Calu3 (cell line): ENCODE measurements at regions not wholly inside any gene's neighbourhood (a gene's known extent, or its start where the extent isn't known, plus 50 kb on each side); places are given as distances from the start of the nearest gene placed in this dataset.
A peak's percentile ranks its signal among the peaks of the same experiment; 100 is the strongest.
"Not testable (repeated sequence)": the region's sequence is repeated elsewhere in the genome, so short reads cannot be mapped to it uniquely, and the experiment has no call there.

Source experiments
- BruUV-seq: library from RNA; stranded (reverse); fragments of 400-500 nt; replicated peaks from 2 replicates; lab custom pipeline; 2021; lab: Mats Ljungman, UMichigan
- CTCF ChIA-PET: fragments of 300-600 bp; sonication (Branson Sonifier 250); formaldehyde crosslinking; loops from one replicate; lab custom pipeline; 2022; ENCODE audit warnings: antibody characterized with exemption; lab: Charles Lee
- DNase-seq: peaks from one replicate; pipeline ENCODE4 v3.0.0; 2022
- H3K27ac Mint-ChIP-seq: one replicate; pipeline ENCODE4 v1.8.0; 2022; ENCODE audit warnings: mixed read lengths; ENCODE audit not compliant: unreplicated experiment
- H3K27me3 Mint-ChIP-seq: one replicate; pipeline ENCODE4 v1.8.0; 2022; ENCODE audit warnings: mixed read lengths; ENCODE audit not compliant: unreplicated experiment
- H3K36me3 Mint-ChIP-seq: one replicate; pipeline ENCODE4 v1.8.0; 2022; ENCODE audit warnings: mild to moderate bottlenecking, moderate library complexity, mixed read lengths; ENCODE audit not compliant: insufficient read depth, unreplicated experiment
- H3K4me1 Mint-ChIP-seq: one replicate; pipeline ENCODE4 v1.8.0; 2022; ENCODE audit warnings: mild to moderate bottlenecking, low read depth, mixed read lengths; ENCODE audit not compliant: unreplicated experiment
- H3K4me3 Mint-ChIP-seq: one replicate; pipeline ENCODE4 v1.8.0; 2022; ENCODE audit warnings: mild to moderate bottlenecking, low read depth, moderate library complexity, mixed read lengths; ENCODE audit not compliant: unreplicated experiment
- H3K9me3 Mint-ChIP-seq: one replicate; pipeline ENCODE4 v1.8.0; 2022; ENCODE audit warnings: low read depth, mixed read lengths; ENCODE audit not compliant: unreplicated experiment
- CTCF ChIP-seq: fragments of 200-600 bp; IDR thresholded peaks from one replicate; pipeline ENCODE4 v1.8.0; 2022; ENCODE audit warnings: antibody characterized with exemption; ENCODE audit not compliant: unreplicated experiment
- intact Hi-C: fragments of 100-400 bp; cut with micrococcal nuclease; formaldehyde crosslinking; loops from one replicate; pipeline ENCODE4 v1.10.0; 2022; ENCODE audit not compliant: unreplicated experiment

- Mint-ChIP-seq H3K4me1 (no peaks in the 10 kb centered on the region), H3K9me3 (no peaks in the 10 kb centered on the region), H3K4me3 (no peak overlapping the region), H3K36me3 (no peaks in the 10 kb centered on the region), H3K27ac (no peak overlapping the region), H3K27me3 (no peaks in the 10 kb centered on the region)
- BruUV-seq = no TSS peak
- no peak for TF ChIP-seq CTCF
- intact Hi-C loops = no loop called here
- DNase-seq = no peak
- CTCF ChIA-PET = no interaction called here
These were observed 448.1 kb upstream of the DYNLRB2 start for GRCh38 chr16:80092681-80093080.

GRCh38 chr16:80091453-80091852 is 449.3 kb upstream of the DYNLRB2 start:
- H3K9me3 Mint-ChIP-seq, H3K36me3 Mint-ChIP-seq, H3K27me3 Mint-ChIP-seq, H3K27ac Mint-ChIP-seq, DNase-seq, H3K4me1 Mint-ChIP-seq, intact Hi-C loops, CTCF ChIA-PET, BruUV-seq, H3K4me3 Mint-ChIP-seq: not testable (repeated sequence)

GRCh38 chr16:80085606-80086005 is 455.2 kb upstream of the DYNLRB2 start:
- Mint-ChIP-seq H3K4me3 (no peak overlapping the region), H3K36me3 (no peaks in the 10 kb centered on the region), H3K9me3 (peaks cover 3% of the 10 kb centered on the region), H3K27ac (no peak overlapping the region), H3K27me3 (no peaks in the 10 kb centered on the region), H3K4me1 (no peaks in the 10 kb centered on the region)
- no TSS peak for BruUV-seq
- DNase-seq = no peak
- CTCF ChIA-PET = no interaction called here
- intact Hi-C loops = loop anchor here (5.0 to 10.0 kb wide), 2 partner anchors 379 to 483 kb away; partner anchors contain the start of gene MAF
- TF ChIP-seq CTCF = no peak

DNA sequence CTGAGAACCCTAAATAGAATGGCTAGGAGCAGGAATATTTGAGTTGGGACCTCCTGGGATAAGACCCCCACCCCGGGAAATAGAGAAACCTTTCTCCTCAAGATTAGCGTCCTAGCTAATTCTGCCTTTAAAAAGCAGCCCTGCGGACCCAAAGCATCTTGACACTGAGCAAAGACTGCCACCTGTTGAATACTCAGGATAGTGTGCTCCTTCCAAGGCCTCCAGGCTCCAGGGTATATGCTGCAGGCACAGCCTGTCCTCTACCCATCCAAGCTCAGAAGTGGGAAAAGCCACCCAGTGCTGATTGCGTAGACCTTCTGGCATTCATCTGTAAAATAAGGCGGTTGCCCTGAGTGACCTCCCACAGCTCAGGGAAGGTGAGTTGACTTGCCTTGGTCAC is 456.2 kb upstream of the DYNLRB2 start:
- TF ChIP-seq CTCF = peak; percentile 32
- no TSS peak for BruUV-seq
- DNase-seq = peak; percentile 21
- H3K4me1 Mint-ChIP-seq = no peaks in the 10 kb centered on the region
- CTCF ChIA-PET = no interaction called here
- no peak overlapping the region for H3K27ac Mint-ChIP-seq
- intact Hi-C loops = loop anchor here (5.0 to 10.0 kb wide), 3 partner anchors 380 to 987 kb away; partner anchors contain the start of gene MAF
- no peaks in the 10 kb centered on the region for H3K27me3 Mint-ChIP-seq
- H3K36me3 Mint-ChIP-seq = no peaks in the 10 kb centered on the region
- H3K4me3 Mint-ChIP-seq = no peak overlapping the region
- H3K9me3 Mint-ChIP-seq = peaks cover 3% of the 10 kb centered on the region

GRCh38 chr16:80084163-80084562 is 456.6 kb upstream of the DYNLRB2 start:
- CTCF ChIA-PET = no interaction called here
- Mint-ChIP-seq H3K27ac (no peak overlapping the region), H3K9me3 (peaks cover 3% of the 10 kb centered on the region), H3K36me3 (no peaks in the 10 kb centered on the region), H3K4me1 (no peaks in the 10 kb centered on the region), H3K27me3 (no peaks in the 10 kb centered on the region), H3K4me3 (no peak overlapping the region)
- no peak for DNase-seq
- no TSS peak for BruUV-seq
- no peak for TF ChIP-seq CTCF
- intact Hi-C loops = loop anchor here (5.0 to 10.0 kb wide), 2 partner anchors 381 to 987 kb away; no protein-coding TSS in a partner anchor
